GM12874 (cell line): ENCODE measurements at regions not wholly inside any gene's neighbourhood (a gene's known extent, or its start where the extent isn't known, plus 50 kb on each side); places are given as distances from the start of the nearest gene placed in this dataset.

Source experiments
- CTCF ChIP-seq: IDR thresholded peaks from 2 replicates; pipeline ENCODE4 v1.5.1; 2011; ENCODE audit warnings: low read depth, mild to moderate bottlenecking, control low read depth, low read length, moderate library complexity; ENCODE audit not compliant: insufficient read depth

DNA sequence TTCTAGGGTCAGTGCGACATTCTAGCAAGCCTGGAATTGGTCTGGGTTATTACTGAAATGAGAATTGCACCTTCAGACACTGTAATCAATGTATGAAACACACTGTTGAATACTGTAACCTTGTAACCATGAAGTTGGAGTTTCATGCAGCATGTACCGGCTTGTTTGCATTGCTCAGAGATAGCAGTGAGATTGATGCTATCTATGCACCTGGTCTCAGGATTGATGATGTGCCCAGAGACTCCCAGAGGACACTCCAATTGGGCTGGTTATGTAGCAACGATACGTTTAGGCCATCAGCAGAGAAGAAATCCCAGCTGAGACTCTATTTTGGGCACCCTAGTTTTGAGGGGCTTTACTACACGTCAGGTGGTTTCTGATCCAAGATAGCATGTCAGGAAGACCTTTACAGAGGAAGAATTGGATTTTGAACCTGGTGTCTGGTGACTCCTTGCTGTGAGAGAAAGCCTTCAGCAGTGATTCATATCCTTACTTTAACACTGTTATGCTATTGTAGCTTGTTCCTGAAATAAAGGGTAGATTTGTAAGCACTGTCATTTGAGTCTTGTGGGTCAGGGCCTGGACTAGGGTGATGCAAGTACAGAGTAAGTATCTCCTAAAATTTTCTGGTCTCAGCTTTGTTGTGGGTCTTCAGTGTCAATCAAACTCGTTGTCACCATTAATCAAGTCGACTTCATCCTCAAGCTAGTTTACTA lies 305.1 kb upstream of the GULP1 start:
- TF ChIP-seq CTCF: no peak

DNA sequence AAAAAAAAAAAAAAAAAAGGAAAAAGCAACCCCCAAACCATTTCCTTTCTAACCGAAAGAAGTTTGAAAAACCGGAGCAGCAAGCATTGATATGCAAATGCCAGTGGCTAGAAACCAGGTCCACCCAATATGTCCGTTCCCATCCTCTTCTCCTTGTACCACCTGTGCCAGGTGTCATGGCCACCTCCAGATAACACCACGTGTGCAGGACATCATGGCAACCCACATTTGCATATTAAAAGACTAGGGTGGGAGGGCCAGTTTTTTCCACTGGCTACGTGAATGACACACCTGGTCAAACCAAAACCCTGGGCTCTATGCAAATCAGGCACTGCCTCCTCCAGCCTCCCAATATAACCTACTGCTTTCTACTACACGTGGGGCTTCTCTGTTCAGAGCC lies 303.3 kb upstream of the GULP1 start:
- TF ChIP-seq CTCF: no peak

GRCh38 chr2:187989925-187990623 lies 301.6 kb upstream of the GULP1 start:
- no peak for TF ChIP-seq CTCF

DNA sequence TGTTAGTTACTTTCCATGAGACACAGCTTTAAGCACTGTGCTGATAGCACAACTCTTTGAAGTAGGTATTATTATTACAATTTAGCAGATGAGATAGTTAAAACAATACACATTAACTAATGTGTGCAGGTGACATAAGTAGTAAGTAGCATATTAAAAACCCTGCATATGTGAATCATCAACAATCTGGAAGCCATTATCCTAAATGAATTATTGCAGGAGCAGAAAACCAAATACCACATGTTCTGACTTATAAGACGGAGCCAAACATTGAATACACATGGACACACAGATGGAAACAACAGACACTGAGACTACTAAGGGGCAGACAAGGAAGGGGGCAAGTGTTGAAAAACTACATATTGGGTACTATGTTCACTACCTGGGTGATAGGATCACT lies 300.3 kb upstream of the GULP1 start:
- TF ChIP-seq CTCF: no peak

- no peak for TF ChIP-seq CTCF
These were observed 297.0 kb upstream of the GULP1 start for GRCh38 chr2:187994464-187995331.

- no peak for TF ChIP-seq CTCF
These were observed 296.1 kb upstream of the GULP1 start for GRCh38 chr2:187995556-187995955.

DNA sequence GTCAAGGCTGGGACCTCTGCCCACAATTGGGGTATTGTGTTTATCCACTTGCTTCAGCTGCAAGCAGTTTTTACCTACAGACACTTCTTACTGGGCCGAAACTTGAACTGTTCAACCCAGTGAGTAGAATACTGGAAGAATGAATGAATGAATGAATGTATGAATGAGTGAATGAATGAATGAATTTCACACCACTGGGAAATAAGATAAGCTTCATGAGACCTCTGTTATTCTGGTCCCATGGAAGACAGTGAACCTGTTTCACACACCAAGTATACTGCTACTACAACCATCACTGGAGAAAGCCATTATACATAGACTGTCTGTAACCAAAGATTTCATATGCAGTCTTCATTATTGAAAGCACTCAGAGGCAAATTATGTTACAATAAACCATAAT lies 295.0 kb upstream of the GULP1 start:
- no peak for TF ChIP-seq CTCF
